ENCODE measurements at regions not wholly inside any gene's neighbourhood (a gene's known extent, or its start where the extent isn't known, plus 50 kb on each side); places are given as distances from the start of the nearest gene placed in this dataset.

GRCh38 chr1:239233626-239234025, 152.7 kb upstream of the CHRM3 start (continued):
- TF ChIP-seq E2F8 (IDR thresholded peaks at IDR 0.05; ENCODE audit: low read depth, partially characterized antibody), result no peak
- no peak for TF ChIP-seq THAP7 (CRISPR knock-in tag; IDR thresholded peaks at IDR 0.05)

- in situ Hi-C loops (cut with MboI) (no loop called here), intact Hi-C loops (cut with micrococcal nuclease) (no loop called here)
- DNase-seq (ENCODE audit: extremely low read depth in 1 of 4, low spot score in 3 of 4) (no peak), ATAC-seq (no peak), FAIRE-seq (no peak)
- no peaks in the 10 kb centered on the region for H3K79me2 ChIP-seq (ENCODE audit: control insufficient read depth, insufficient read depth, low read length)
- no peaks in the 10 kb centered on the region for H4K20me1 ChIP-seq (replicated peaks; ENCODE audit: control insufficient read depth, insufficient read depth, low read length)
- POLR2A ChIA-PET, result no interaction called here
- no peak overlapping the region for H3K27ac ChIP-seq (ENCODE audit: extremely low read depth, low read depth, low read length)
- H3K4me1 ChIP-seq (replicated peaks in 1 of 2; ENCODE audit: control insufficient read depth in 2 of 2, insufficient read depth in 2 of 2, low read length in 2 of 2), result no peaks in the 10 kb centered on the region
- no TSS peak for BruUV-seq (replicated peaks)
- no peak overlapping the region for H3K9ac ChIP-seq (ENCODE audit: insufficient read depth in 1 of 2, low read depth in 2 of 2, low read length in 2 of 2)
- no peaks in the 10 kb centered on the region for H3K27me3 ChIP-seq (ENCODE audit: control insufficient read depth in 2 of 2, insufficient read depth in 2 of 2, low read length in 2 of 2)
- CTCF ChIA-PET (ENCODE audit: low intra/inter-chr PET ratio), result no interaction called here
- no peaks in the 10 kb centered on the region for H3K36me3 ChIP-seq (ENCODE audit: control insufficient read depth, insufficient read depth, low read length)
- no peak overlapping the region for H3K4me2 ChIP-seq (ENCODE audit: insufficient read depth, low read length)
- 0% methylated on average over 2 of the region's 2 CpGs for WGBS (ENCODE audit: insufficient coverage, low coverage, missing lambda C conversion rate)
- no peaks in the 10 kb centered on the region; the same call in 1 of the 2 replicates for H3K9me3 ChIP-seq (replicated peaks; ENCODE audit: control insufficient read depth, insufficient read depth, low read depth, low read length)
- H3K4me3 ChIP-seq, result no peak overlapping the region
- H2AFZ ChIP-seq (ENCODE audit: low read depth, low read length), result no peak overlapping the region
- H3K9me1 ChIP-seq (ENCODE audit: control insufficient read depth, insufficient read depth, low read length), result no peaks in the 10 kb centered on the region
- no peak for TF ChIP-seq TEAD1 (CRISPR knock-in tag; IDR thresholded peaks at IDR 0.05)
- no peak for TF ChIP-seq CHAMP1 (IDR thresholded peaks at IDR 0.05)
- no peak for TF ChIP-seq CEBPZ (IDR thresholded peaks at IDR 0.05; ENCODE audit: borderline replicate concordance, low read depth, low read length)
- TF ChIP-seq BACH1 (tag; IDR thresholded peaks at IDR 0.05), result no peak
- no peak for TF ChIP-seq ARID3A (IDR thresholded peaks at IDR 0.05; ENCODE audit: borderline replicate concordance, low read depth, low read length)
- TF ChIP-seq ESRRB (CRISPR knock-in tag; IDR thresholded peaks at IDR 0.05; ENCODE audit: borderline replicate concordance), result no peak
- TF ChIP-seq SREBF2 (CRISPR knock-in tag; IDR thresholded peaks at IDR 0.05), result no peak
- TF ChIP-seq WHSC1 (IDR thresholded peaks at IDR 0.05; ENCODE audit: low read length), result no peak
Observed at GRCh38 chr1:239232921-239233320, 153.4 kb upstream of the CHRM3 start.

All from K562 (cell line).